ENCODE measurements at regions not wholly inside any gene's neighbourhood (a gene's known extent, or its start where the extent isn't known, plus 50 kb on each side); places are given as distances from the start of the nearest gene placed in this dataset.
A peak's percentile ranks its signal among the peaks of the same experiment; 100 is the strongest.

DNA sequence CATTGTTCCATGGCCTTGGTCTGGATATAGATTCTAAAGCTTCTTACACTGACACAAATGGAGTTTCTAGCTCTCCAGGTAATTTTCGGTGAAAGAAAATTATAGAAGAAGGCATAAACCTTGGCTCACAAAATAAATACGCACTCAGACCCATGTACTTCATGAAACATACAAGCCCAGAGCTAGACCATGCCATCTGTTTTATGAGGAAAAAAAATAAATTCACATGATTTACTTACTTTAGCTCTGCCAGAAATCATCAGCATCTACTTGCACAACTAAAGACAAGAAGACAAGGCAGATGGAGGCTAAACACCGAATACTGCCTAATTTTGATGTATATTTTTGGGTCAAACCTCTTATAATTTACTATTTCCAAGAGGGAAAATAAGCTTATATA lies 197.4 kb upstream of the KLF14 start:
- DNase-seq, result no peak

DNA sequence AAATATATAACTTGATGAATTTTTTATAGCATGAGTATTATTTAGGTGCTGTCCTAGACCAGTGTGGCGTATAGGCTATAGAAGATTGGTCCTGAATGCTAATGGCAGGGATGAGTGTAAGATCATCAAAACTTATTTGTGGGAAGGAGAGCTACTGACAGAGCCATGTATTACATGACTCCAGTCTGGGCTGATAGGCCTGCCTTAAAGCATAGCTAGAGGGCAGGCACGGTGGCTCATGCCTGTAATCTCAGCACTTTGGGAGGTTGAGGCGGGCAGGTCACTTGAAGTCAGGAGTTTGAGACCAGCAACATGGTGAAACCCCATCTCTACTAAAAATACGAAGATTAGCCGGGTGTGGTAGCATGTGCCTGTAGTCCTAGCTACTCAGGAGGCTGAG lies 198.1 kb upstream of the KLF14 start:
- DNase-seq, result no peak

GRCh38 chr7:130932667-130933432 lies 198.8 kb upstream of the KLF14 start:
- DNase-seq, result no peak

DNA sequence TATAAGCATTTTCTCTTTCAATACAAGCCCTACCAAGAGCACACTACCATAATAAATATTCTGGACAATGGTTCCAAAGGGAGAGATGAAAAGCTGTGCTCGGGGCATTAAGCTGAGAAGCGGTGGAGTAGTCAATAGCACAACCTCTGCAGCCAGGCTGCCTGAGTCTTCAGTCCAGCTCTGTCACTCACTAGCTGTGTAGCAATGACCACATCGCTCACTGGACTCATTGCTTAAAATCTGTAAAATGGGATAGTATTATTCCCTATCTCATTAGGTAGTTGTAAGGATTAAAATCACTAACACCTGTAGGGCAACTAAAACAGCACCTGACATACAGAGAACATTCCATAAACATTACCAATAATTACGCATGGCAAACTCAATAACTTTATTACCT lies 199.9 kb upstream of the KLF14 start:
- DNase-seq, result no peak

- no peak for DNase-seq
Measured at GRCh38 chr7:130935564-130936157, 201.7 kb upstream of the KLF14 start.

DNA sequence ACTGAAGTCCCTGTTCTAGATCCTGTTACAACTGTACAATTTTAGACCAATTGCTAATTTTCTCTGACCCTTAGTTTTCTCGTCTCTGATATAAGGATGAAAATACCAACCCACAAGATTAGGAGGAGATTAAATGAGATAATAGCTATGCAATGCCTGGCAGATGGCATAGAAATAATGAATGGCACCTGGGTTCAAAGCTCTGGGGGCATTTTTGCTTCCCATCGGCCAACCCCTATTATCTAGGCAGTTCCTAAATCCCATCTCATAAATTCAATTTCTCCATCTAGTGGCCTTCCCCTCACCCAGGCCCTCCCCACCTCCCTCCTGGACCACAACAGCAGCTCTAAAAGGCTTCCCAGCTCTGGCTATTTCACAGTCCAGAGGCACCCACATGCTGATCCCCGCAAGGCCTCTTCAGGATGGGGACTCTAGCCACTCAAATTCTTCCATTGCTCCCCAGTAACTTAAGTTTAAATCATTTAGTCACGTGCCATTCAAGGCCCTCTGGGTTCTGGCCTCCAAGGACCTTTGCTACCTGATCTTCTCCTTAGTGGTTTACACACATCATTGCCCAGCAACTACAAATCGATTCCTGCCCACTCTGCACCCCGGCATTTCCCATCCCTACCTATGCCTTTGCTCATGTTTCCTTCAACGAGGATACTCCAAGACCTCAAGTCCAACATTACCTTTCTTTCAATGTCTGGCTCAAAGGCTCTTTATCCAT lies 202.4 kb upstream of the KLF14 start:
- DNase-seq, result no peak

- no peak for DNase-seq
Measured at GRCh38 chr7:130937016-130937415, 203.0 kb upstream of the KLF14 start.

DNA sequence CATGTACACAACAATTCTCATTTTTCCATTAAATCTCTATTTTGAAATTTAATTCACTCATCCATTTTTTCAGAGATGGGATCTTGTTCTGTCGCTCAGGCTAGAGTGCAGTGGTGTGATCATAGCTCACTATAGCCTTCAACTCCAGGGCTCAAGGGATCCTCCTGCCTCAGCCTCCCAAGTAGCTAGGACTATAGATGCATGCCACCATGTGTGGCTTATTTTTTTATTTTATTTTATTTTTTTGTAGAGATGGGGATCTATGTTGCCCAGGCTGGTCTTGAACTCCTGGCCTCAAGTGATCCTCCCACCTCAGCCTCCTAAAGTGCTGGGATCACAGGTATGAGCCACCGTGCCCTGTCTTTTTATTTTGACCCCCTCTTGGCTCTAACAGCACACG lies 203.8 kb upstream of the KLF14 start:
- no peak for DNase-seq

GRCh38 chr7:130938661-130939060 lies 204.7 kb upstream of the KLF14 start:
- no peak for DNase-seq

DNA sequence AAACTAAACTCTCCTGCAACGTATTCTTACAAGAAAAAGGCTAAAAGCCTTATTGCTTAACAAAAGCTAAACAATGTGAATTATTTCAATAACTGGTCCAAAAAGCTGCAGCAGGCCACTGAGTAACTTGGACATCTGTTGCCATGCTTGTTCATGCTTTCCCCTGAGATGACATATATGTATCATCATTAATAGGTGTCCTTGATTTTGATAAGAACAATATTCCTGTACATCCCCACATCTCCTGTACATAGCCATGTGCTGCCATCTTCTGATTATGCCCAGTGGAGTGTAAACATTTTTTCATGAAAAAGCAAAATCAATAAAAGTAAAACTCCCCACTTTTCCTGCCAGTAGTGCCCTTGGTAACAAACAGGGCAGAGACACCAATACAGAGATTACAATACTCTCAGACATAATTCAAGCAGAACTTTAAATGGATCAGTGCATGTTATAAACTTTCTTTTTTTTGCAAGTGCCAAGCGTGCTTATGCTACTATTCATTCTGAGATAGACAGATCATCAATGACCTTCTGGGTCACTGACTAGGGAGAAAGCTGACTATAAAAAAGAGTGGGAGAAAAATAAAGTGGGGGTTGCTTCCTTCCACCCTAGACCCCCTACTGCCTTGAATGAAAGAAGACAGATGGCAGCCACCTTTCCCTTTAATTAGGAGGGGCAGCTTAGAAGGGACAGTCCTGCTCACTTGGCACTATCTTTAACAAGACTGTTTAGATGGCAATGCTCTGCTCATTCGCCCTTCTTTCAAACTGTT lies 205.5 kb upstream of the KLF14 start:
- no peak for DNase-seq

DNA sequence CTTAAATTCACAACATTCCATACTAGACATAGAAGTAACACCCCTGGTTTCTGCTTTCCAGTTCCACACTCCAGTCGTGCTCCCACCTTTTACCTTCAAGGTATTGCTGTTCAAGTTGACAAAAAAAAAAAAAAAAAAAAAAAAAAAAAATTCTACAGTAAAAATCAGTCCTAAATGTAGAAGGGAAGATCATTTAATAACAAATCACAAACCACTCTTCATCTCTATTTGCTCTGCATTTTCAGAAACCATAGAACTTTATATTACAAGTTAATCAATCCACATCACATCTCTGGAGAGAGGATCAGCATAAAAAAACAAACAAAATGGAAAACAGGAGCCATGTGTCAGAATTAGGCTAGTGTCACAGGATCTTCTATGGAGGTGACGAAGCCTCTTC lies 206.3 kb upstream of the KLF14 start:
- DNase-seq, result no peak

GRCh38 chr7:130940907-130941306 lies 206.9 kb upstream of the KLF14 start:
- DNase-seq, result no peak

GRCh38 chr7:130941322-130942210 lies 207.6 kb upstream of the KLF14 start:
- DNase-seq, result peak in 1 of 2 donors; percentile 51

DNA sequence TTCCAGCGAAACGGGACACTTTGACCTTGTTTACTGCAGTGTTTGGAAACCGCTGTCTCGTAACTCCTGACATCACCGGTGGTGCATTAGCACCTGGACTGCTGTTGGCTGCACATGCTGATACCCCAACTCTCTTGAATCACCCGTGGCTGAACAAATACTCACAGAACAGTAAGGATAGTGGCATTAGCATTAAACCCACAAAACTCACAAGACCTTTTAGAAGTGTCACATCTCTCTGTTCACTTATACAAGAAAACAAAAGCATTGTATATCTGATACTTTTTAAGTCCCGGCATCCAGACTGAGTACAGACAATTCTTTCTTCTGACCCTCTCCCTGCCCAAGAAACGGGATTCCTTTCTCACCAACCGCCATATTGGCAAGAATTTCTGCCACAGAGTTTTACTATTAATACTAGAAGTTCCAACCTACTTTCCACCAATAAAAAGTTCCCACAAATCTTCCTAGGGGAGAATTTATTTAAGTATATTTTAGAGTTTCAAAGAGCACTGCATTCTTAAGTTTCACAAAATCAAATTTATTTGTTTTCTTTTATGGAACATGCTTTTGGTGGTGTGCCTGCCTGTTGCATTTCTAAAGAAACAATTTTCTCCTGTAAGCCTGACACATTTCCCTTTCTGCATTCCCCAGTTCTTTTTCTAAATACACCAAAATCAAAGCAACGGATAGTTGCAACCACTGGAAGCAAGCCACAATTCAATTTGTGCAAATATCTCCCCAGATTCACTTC lies 208.4 kb upstream of the KLF14 start:
- no peak for DNase-seq

DNA sequence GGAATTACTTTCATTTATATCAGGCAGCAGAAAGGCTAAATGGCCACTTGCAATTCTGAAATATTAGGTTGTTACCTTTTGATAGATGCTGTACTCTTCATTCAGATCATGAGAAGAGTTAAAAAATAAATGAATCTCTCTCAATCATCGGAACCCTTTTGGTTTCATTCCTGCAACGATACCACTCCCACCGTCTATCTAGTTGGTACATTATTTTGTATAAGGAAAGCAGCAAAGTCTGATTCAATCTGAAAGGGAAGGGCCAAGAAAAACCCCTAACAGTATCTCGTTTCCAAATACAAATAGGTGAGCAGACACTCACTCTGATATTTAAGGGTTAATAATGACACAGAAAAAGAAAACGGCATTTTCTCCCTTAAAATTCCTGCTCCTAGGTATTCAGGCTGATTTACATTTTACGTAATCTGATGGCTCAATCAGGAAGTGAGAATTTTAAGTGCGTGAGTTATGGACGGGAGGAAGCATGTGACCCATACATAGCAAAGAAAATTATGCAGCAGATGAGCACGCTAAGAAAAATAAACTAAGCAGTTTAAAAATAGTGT lies 209.4 kb upstream of the KLF14 start:
- no peak for DNase-seq

GRCh38 chr7:130943981-130944380 lies 210.0 kb upstream of the KLF14 start:
- no peak for DNase-seq

- no peak for DNase-seq
Measured at GRCh38 chr7:130944997-130945396, 211.0 kb upstream of the KLF14 start.

- no peak for DNase-seq
Measured at GRCh38 chr7:130945411-130945811, 211.4 kb upstream of the KLF14 start.

DNA sequence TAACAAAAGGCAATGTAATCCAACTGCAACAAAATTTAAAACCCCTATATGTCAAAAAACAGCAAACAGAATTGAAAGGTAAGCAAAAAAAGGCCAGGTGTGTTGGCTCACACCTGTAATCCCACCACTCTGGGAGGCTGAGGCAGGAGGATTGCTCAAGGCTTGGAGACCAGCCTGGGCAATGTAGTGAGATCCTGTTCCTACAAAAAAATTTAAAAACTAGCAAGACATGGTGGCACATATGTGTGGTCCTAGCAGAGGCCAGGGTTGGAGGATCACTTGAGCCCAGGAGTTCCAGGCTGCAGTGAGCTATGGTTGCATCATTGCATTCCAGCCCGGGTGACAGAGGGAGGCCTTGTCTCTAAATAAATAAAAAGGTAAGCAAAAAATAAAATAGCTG lies 212.1 kb upstream of the KLF14 start:
- DNase-seq, result no peak

DNA sequence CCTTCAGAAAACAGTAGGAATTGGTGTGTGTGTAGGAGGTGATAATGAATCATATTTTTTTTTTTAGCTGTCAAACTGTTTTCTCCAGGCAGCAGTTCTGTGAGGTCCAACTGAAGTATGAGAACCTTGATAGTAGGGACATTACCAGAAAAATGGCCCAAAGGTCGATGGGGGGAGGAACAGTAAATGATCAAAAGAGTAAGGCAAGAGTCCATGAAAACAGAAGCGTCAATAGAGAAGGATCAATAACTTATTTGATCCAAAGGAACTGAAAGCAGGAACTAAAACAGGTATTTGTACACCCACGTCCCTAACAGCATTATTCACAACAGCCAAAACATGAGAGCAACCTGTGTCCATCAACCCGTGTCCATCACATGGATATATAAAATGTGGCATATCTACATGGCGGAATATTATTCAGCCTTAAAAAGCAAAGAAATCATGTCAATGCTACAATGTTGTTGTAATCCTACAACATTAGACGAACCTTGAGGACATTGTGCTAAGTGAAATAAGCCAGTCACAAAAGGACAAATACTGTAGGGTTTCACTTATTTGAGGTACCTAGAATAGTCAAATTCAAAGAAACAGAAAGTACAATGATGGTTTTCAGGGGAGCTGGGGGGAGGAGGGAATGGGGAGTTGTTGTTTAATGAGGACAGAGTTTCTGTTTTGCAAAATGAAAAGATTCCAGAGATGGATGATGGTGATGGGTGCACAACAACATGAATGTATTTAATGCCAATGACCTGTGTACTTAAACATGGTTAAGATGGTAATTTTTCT lies 214.0 kb upstream of the KLF14 start:
- DNase-seq, result no peak
